HFFc6 (cell line): ENCODE measurements at regions not wholly inside any gene's neighbourhood (a gene's known extent, or its start where the extent isn't known, plus 50 kb on each side); places are given as distances from the start of the nearest gene placed in this dataset.

Source experiments
- DNase-seq: peaks from one replicate; pipeline ENCODE4 v3.0.0-alpha.2; 2018
- H3K27ac Mint-ChIP-seq: 2 replicates; pipeline ENCODE4 v1.8.0; 2020; ENCODE audit warnings: mild to moderate bottlenecking, mixed read lengths
- H3K27me3 Mint-ChIP-seq: 2 replicates; pipeline ENCODE4 v1.8.0; 2021; ENCODE audit warnings: mild to moderate bottlenecking, moderate library complexity, mixed read lengths; ENCODE audit not compliant: insufficient read depth
- H3K36me3 Mint-ChIP-seq: 2 replicates; pipeline ENCODE4 v1.8.0; 2021; ENCODE audit warnings: low read depth, mixed read lengths
- H3K4me1 Mint-ChIP-seq: 2 replicates; pipeline ENCODE4 v1.8.0; 2020; ENCODE audit warnings: low read depth, mixed read lengths
- H3K4me3 Mint-ChIP-seq: 2 replicates; pipeline ENCODE4 v1.8.0; 2020; ENCODE audit warnings: mild to moderate bottlenecking, moderate library complexity, mixed read lengths
- H3K9me3 Mint-ChIP-seq: 2 replicates; pipeline ENCODE4 v1.8.0; 2020; ENCODE audit warnings: mild to moderate bottlenecking, mixed read lengths
- CTCF ChIP-seq: fragments of 200-600 bp; sonication (generic); IDR thresholded peaks from 2 replicates; pipeline ENCODE4 v1.5.0; 2021; ENCODE audit warnings: antibody characterized with exemption, mild to moderate bottlenecking

- no peaks in the 10 kb centered on the region for H3K36me3 Mint-ChIP-seq
- no peaks in the 10 kb centered on the region; the same call in 1 of the 2 replicates for H3K27me3 Mint-ChIP-seq
These were observed 141.1 kb upstream of the MEF2C start for GRCh38 chr5:89024045-89024444.

GRCh38 chr5:89020926-89021610, 138.1 kb upstream of the MEF2C start:
- DNase-seq = no peak
- no peak for TF ChIP-seq CTCF
- Mint-ChIP-seq H3K27me3 (no peaks in the 10 kb centered on the region; the same call in 1 of the 2 replicates), H3K9me3 (no peaks in the 10 kb centered on the region), H3K4me3 (no peak overlapping the region), H3K4me1 (no peaks in the 10 kb centered on the region), H3K27ac (no peak overlapping the region), H3K36me3 (no peaks in the 10 kb centered on the region)

More at GRCh38 chr5:89024045-89024444, 141.1 kb upstream of the MEF2C start:
- H3K4me1 Mint-ChIP-seq = peaks cover 7% of the 10 kb centered on the region; the same call in 1 of the 2 replicates
- no peak for DNase-seq
- no peak overlapping the region for H3K4me3 Mint-ChIP-seq
- 0 out of 2 replicates have a peak, but pooled peaks cover 4% of the 10 kb centered on the region for H3K9me3 Mint-ChIP-seq
- H3K27ac Mint-ChIP-seq = no peak overlapping the region
- no peak for TF ChIP-seq CTCF

- no peak for TF ChIP-seq CTCF
- H3K36me3 Mint-ChIP-seq = no peaks in the 10 kb centered on the region
- H3K4me3 Mint-ChIP-seq = no peak overlapping the region
- H3K4me1 Mint-ChIP-seq = no peaks in the 10 kb centered on the region
- H3K9me3 Mint-ChIP-seq = no peaks in the 10 kb centered on the region
- DNase-seq = no peak
- no peak overlapping the region for H3K27ac Mint-ChIP-seq
- no peaks in the 10 kb centered on the region; the same call in 1 of the 2 replicates for H3K27me3 Mint-ChIP-seq
These were observed 133.8 kb upstream of the MEF2C start for GRCh38 chr5:89016741-89017303.

GRCh38 chr5:89015409-89015808, 132.4 kb upstream of the MEF2C start:
- H3K27me3 Mint-ChIP-seq = no peaks in the 10 kb centered on the region; the same call in 1 of the 2 replicates
- TF ChIP-seq CTCF = no peak
- DNase-seq = no peak
- H3K4me1 Mint-ChIP-seq = no peaks in the 10 kb centered on the region
- H3K27ac Mint-ChIP-seq = no peak overlapping the region
- no peaks in the 10 kb centered on the region for H3K9me3 Mint-ChIP-seq
- H3K36me3 Mint-ChIP-seq = no peaks in the 10 kb centered on the region
- H3K4me3 Mint-ChIP-seq = no peak overlapping the region

- Mint-ChIP-seq H3K36me3 (no peaks in the 10 kb centered on the region), H3K9me3 (no peaks in the 10 kb centered on the region), H3K4me1 (no peaks in the 10 kb centered on the region), H3K4me3 (no peak overlapping the region), H3K27me3 (peaks cover 2% of the 10 kb centered on the region), H3K27ac (no peak overlapping the region)
- no peak for TF ChIP-seq CTCF
- no peak for DNase-seq
These were observed 129.1 kb upstream of the MEF2C start for GRCh38 chr5:89011778-89012711.
